Hepatocyte (in vitro differentiated cells): ENCODE measurements at regions not wholly inside any gene's neighbourhood (a gene's known extent, or its start where the extent isn't known, plus 50 kb on each side); places are given as distances from the start of the nearest gene placed in this dataset.

ENCODE experiments used
- CTCF ChIP-seq: fragments of 200-600 bp; sonication (generic); IDR thresholded peaks from 2 replicates; pipeline ENCODE4 v1.5.1; 2016; ENCODE audit warnings: antibody characterized with exemption, mild to moderate bottlenecking; ENCODE audit not compliant: poor library complexity
- EZH2 ChIP-seq: fragments of 200-600 bp; sonication (generic); IDR thresholded peaks from 2 replicates; pipeline ENCODE4 v1.6.1; 2016; ENCODE audit warnings: antibody characterized with exemption, mild to moderate bottlenecking, borderline replicate concordance
- EZH2phosphoT487 ChIP-seq: fragments of 200-600 bp; sonication (generic); IDR thresholded peaks from one replicate; pipeline ENCODE4 v1.6.1; 2018; ENCODE audit warnings: antibody characterized with exemption, mild to moderate bottlenecking, low read depth, moderate library complexity; ENCODE audit not compliant: unreplicated experiment, severe bottlenecking

- TF ChIP-seq CTCF, result no peak
- no peak for TF ChIP-seq EZH2phosphoT487
- no peak for TF ChIP-seq EZH2
Measured at GRCh38 chr16:80060470-80060869, 459.9 kb upstream of the MAF start.
